ENCODE measurements at regions not wholly inside any gene's neighbourhood (a gene's known extent, or its start where the extent isn't known, plus 50 kb on each side); places are given as distances from the start of the nearest gene placed in this dataset.

GRCh38 chr5:159452480-159453167 lies 122.3 kb upstream of the IL12B start:
- no peak for DNase-seq (ENCODE audit: low read depth in 4 of 4, low spot score in 3 of 4)

- no peak for DNase-seq (ENCODE audit: low read depth in 4 of 4, low spot score in 3 of 4)
These were observed 122.9 kb upstream of the IL12B start for GRCh38 chr5:159453209-159453608.

- no peak for DNase-seq (ENCODE audit: low read depth in 4 of 4, low spot score in 3 of 4)
These were observed 126.0 kb upstream of the IL12B start for GRCh38 chr5:159456261-159456660.

GRCh38 chr5:159456722-159457465 lies 126.6 kb upstream of the IL12B start:
- no peak for DNase-seq (ENCODE audit: low read depth in 4 of 4, low spot score in 3 of 4)

- DNase-seq (ENCODE audit: low read depth in 4 of 4, low spot score in 3 of 4) = no peak
These were observed 128.0 kb upstream of the IL12B start for GRCh38 chr5:159458217-159458711.

GRCh38 chr5:159459132-159459627 lies 128.9 kb upstream of the IL12B start:
- no peak for DNase-seq (ENCODE audit: low read depth in 4 of 4, low spot score in 3 of 4)

- no peak for DNase-seq (ENCODE audit: low read depth in 4 of 4, low spot score in 3 of 4)
These were observed 129.8 kb upstream of the IL12B start for GRCh38 chr5:159459951-159460538.

- DNase-seq (ENCODE audit: low read depth in 4 of 4, low spot score in 3 of 4) = no peak
These were observed 133.5 kb upstream of the IL12B start for GRCh38 chr5:159463590-159464321.

GRCh38 chr5:159465604-159466003 lies 135.3 kb upstream of the IL12B start:
- no peak for DNase-seq (ENCODE audit: low read depth in 4 of 4, low spot score in 3 of 4)

GRCh38 chr5:159467666-159468065 lies 137.4 kb upstream of the IL12B start:
- DNase-seq (ENCODE audit: low read depth in 4 of 4, low spot score in 3 of 4) = no peak

- no peak for DNase-seq (ENCODE audit: low read depth in 4 of 4, low spot score in 3 of 4)
These were observed 139.4 kb upstream of the IL12B start for GRCh38 chr5:159469496-159470372.

- DNase-seq (ENCODE audit: low read depth in 4 of 4, low spot score in 3 of 4) = no peak
These were observed 141.6 kb upstream of the IL12B start for GRCh38 chr5:159471904-159472303.

- DNase-seq (ENCODE audit: low read depth in 4 of 4, low spot score in 3 of 4) = no peak
These were observed 144.7 kb upstream of the IL12B start for GRCh38 chr5:159475026-159475425.

GRCh38 chr5:159478950-159479349 lies 148.7 kb upstream of the IL12B start:
- no peak for DNase-seq (ENCODE audit: low read depth in 4 of 4, low spot score in 3 of 4)

- no peak for DNase-seq (ENCODE audit: low read depth in 4 of 4, low spot score in 3 of 4)
These were observed 150.6 kb upstream of the IL12B start for GRCh38 chr5:159480849-159481248.

- no peak for DNase-seq (ENCODE audit: low read depth in 4 of 4, low spot score in 3 of 4)
These were observed 151.5 kb upstream of the IL12B start for GRCh38 chr5:159481751-159482150.

- DNase-seq (ENCODE audit: low read depth in 4 of 4, low spot score in 3 of 4) = no peak
These were observed 156.5 kb upstream of the IL12B start for GRCh38 chr5:159486836-159487235.

GRCh38 chr5:159488516-159488915 lies 158.2 kb upstream of the IL12B start:
- no peak for DNase-seq (ENCODE audit: low read depth in 4 of 4, low spot score in 3 of 4)

- DNase-seq (ENCODE audit: low read depth in 4 of 4, low spot score in 3 of 4) = no peak
These were observed 159.5 kb upstream of the IL12B start for GRCh38 chr5:159489779-159490178.

GRCh38 chr5:159490507-159490906 lies 160.2 kb upstream of the IL12B start:
- DNase-seq (ENCODE audit: low read depth in 4 of 4, low spot score in 3 of 4) = no peak
